Liver (tissue), 8 donors: ENCODE measurements at regions not wholly inside any gene's neighbourhood (a gene's known extent, or its start where the extent isn't known, plus 50 kb on each side); places are given as distances from the start of the nearest gene placed in this dataset.

Experiments
- DNase-seq: peaks from one replicate; pipeline ENCODE4 v3.0.0-alpha.2; 2017; ENCODE audit warnings: low spot score
- H3K27ac ChIP-seq, 2 donors: one replicate each; pipeline ENCODE4 v1.7.0; 2013; ENCODE audit warnings: inconsistent platforms in 2 of 2, low read length in 2 of 2, control low read depth in 1 of 2, low read depth in 1 of 2, mild to moderate bottlenecking in 1 of 2
- H3K27me3 ChIP-seq, 4 donors: one replicate each; pipeline versions ENCODE4 v1.6.1 to v1.7.0; 2013; ENCODE audit warnings: low read length in 3 of 4, inconsistent platforms in 1 of 4, mild to moderate bottlenecking in 1 of 4, moderate library complexity in 1 of 4; ENCODE audit not compliant: control insufficient read depth in 4 of 4, insufficient read depth in 4 of 4
- H3K36me3 ChIP-seq, 4 donors: one replicate each; pipeline versions ENCODE4 v1.6.1 to v1.7.0; 2013; ENCODE audit warnings: low read length in 3 of 4, mild to moderate bottlenecking in 3 of 4, low read depth in 1 of 4, moderate library complexity in 1 of 4; ENCODE audit not compliant: control insufficient read depth in 4 of 4, insufficient read depth in 3 of 4
- H3K4me1 ChIP-seq, 4 donors: one replicate each; pipeline versions ENCODE4 v1.6.1 to v1.7.0; 2013; ENCODE audit warnings: low read length in 3 of 4, mild to moderate bottlenecking in 3 of 4, moderate library complexity in 1 of 4; ENCODE audit not compliant: control insufficient read depth in 4 of 4, insufficient read depth in 4 of 4
- H3K4me3 ChIP-seq, 3 donors: one replicate each; pipeline versions ENCODE4 v1.6.1 to v1.7.0; 2013; ENCODE audit warnings: low read length in 3 of 3, control low read depth in 1 of 3, low read depth in 1 of 3, mild to moderate bottlenecking in 1 of 3
- H3K9ac ChIP-seq, 2 donors: one replicate each; pipeline ENCODE4 v1.7.0; 2013; ENCODE audit warnings: low read length in 2 of 2, mild to moderate bottlenecking in 2 of 2, moderate library complexity in 2 of 2, control low read depth in 1 of 2, low read depth in 1 of 2
- H3K9me3 ChIP-seq, 4 donors: one replicate each; pipeline versions ENCODE4 v1.6.1 to v1.7.0; 2013; ENCODE audit warnings: low read length in 3 of 4; ENCODE audit not compliant: control insufficient read depth in 4 of 4
- ATF3 ChIP-seq: IDR thresholded peaks from 2 replicates; pipeline ENCODE4 v1.6.1; 2016; ENCODE audit warnings: antibody characterized with exemption
- CTCF ChIP-seq: fragments of 150-350 bp; IDR thresholded peaks from 2 replicates; pipeline ENCODE4 v1.5.1; 2017; ENCODE audit warnings: improper control_type of control experiment, low read depth, low read length; ENCODE audit not compliant: missing input control
- EGR1 ChIP-seq, 2 donors: IDR thresholded peaks; 2 replicates each; pipeline ENCODE4 v1.6.1; 2016 to 2018; ENCODE audit warnings: antibody characterized with exemption in 2 of 2, low read depth in 2 of 2
- FOXA1 ChIP-seq: IDR thresholded peaks from 2 replicates; pipeline ENCODE4 v1.6.1; 2016; ENCODE audit warnings: antibody characterized with exemption
- FOXA2 ChIP-seq: IDR thresholded peaks from 2 replicates; pipeline ENCODE4 v1.6.1; 2016; ENCODE audit warnings: antibody characterized with exemption
- GABPA ChIP-seq, 2 donors: IDR thresholded peaks in 1 of 2; conservative IDR thresholded peaks in 1 of 2; 2 replicates each; pipeline ENCODE4 v1.6.1; 2016; ENCODE audit warnings: antibody characterized with exemption in 2 of 2, mild to moderate bottlenecking in 1 of 2, moderate library complexity in 1 of 2
- HNF4A ChIP-seq, 2 donors: conservative IDR thresholded peaks; 2 replicates each; pipeline ENCODE4 v1.6.1; 2016; ENCODE audit warnings: antibody characterized with exemption in 2 of 2, mild to moderate bottlenecking in 2 of 2
- HNF4G ChIP-seq: IDR thresholded peaks from 2 replicates; pipeline ENCODE4 v1.6.1; 2016; ENCODE audit warnings: antibody characterized with exemption
- JUND ChIP-seq, 2 donors: IDR thresholded peaks; 2 replicates each; pipeline ENCODE4 v1.6.1; 2016; ENCODE audit warnings: antibody characterized with exemption in 2 of 2
- NR2F2 ChIP-seq: IDR thresholded peaks from 2 replicates; pipeline ENCODE4 v1.6.1; 2016; ENCODE audit warnings: antibody characterized with exemption
- RAD21 ChIP-seq, 2 donors: IDR thresholded peaks; 2 replicates each; pipeline ENCODE4 v1.6.1; 2016; ENCODE audit warnings: antibody characterized with exemption in 2 of 2, mild to moderate bottlenecking in 2 of 2
- REST ChIP-seq: IDR thresholded peaks from 2 replicates; pipeline ENCODE4 v1.6.1; 2016; ENCODE audit warnings: antibody characterized with exemption, mild to moderate bottlenecking
- RXRA ChIP-seq, 2 donors: IDR thresholded peaks; 2 replicates each; pipeline ENCODE4 v1.6.1; 2017 to 2018; ENCODE audit warnings: antibody characterized with exemption in 2 of 2, mild to moderate bottlenecking in 1 of 2
- SP1 ChIP-seq: IDR thresholded peaks from 2 replicates; pipeline ENCODE4 v1.6.1; 2018; ENCODE audit warnings: antibody characterized with exemption, mild to moderate bottlenecking
- TAF1 ChIP-seq: conservative IDR thresholded peaks from 2 replicates; pipeline ENCODE4 v1.6.1; 2016; ENCODE audit warnings: antibody characterized with exemption, mild to moderate bottlenecking
- YY1 ChIP-seq: IDR thresholded peaks from 2 replicates; pipeline ENCODE4 v1.6.1; 2016; ENCODE audit warnings: antibody characterized with exemption, mild to moderate bottlenecking
- ZBTB33 ChIP-seq: IDR thresholded peaks from 2 replicates; pipeline ENCODE4 v1.6.1; 2016; ENCODE audit warnings: antibody characterized with exemption
- WGBS: extraction: QIAGEN DNeasy Blood & Tissue Kit; methylation state at CpG from one replicate; pipeline ENCODE4 v1.1.7; 2013; 5-methylcytosine and 5-hydroxymethylcytosine counted together
- TF ChIP-seq, protein P1 (sequence below): IDR thresholded peaks from 2 replicates; pipeline ENCODE4 v1.6.1; 2016; ENCODE audit warnings: antibody characterized with exemption
- donor health status: healthy.
- donor health status: healthy.
- donor health status: healthy.
- donor health status: healthy.
- donor health status: healthy.

DNA sequence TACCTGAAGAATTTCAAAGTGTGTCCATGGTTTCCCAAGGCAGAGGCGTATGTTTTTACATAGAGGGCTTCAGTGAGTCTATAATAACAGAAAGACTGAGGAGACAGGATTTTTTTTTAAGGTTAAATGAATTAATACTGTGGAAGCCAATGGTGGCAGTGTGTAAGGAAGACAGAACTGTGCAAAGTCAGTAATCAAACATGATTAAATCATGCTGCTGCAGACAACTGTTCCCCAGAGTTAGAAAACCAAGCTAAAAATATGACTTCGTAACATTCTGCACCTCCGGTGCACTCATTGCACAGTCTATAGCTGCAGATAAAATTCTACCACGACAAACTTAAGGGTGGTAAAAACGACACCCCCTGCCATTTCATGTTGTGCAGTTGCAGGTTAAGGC is 309.6 kb upstream of the TRIB2 start:
- no peak for DNase-seq
- H3K4me1 ChIP-seq: no peaks in the 10 kb centered on the region
- H3K4me3 ChIP-seq: no peak overlapping the region
- no peaks in the 10 kb centered on the region for H3K36me3 ChIP-seq
- no peak overlapping the region for H3K27ac ChIP-seq
- peaks cover 0 to 3% (median 2%) of the 10 kb centered on the region in 4 donors for H3K9me3 ChIP-seq
- TF ChIP-seq JUND (IDR thresholded peaks at IDR 0.05): no peak
- no peak for TF ChIP-seq HNF4A (conservative IDR thresholded peaks at IDR 0.05)
- no peak for TF ChIP-seq SP1
- no peak for TF ChIP-seq NR2F2
- no peak for TF ChIP-seq REST
- no peak for TF ChIP-seq ATF3
- no peak for TF ChIP-seq YY1
- TF ChIP-seq GABPA (IDR thresholded peaks at IDR 0.05 in 1 of 2, conservative IDR thresholded peaks at IDR 0.05 in 1 of 2): no peak
- no peak for TF ChIP-seq ZBTB33
- TF ChIP-seq TAF1: no peak
- TF ChIP-seq RXRA (IDR thresholded peaks at IDR 0.05): no peak
- TF ChIP-seq, protein P1, sequence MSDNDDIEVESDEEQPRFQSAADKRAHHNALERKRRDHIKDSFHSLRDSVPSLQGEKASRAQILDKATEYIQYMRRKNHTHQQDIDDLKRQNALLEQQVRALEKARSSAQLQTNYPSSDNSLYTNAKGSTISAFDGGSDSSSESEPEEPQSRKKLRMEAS: no peak
- TF ChIP-seq RAD21 (IDR thresholded peaks at IDR 0.05): no peak
- no peak for TF ChIP-seq CTCF
- TF ChIP-seq FOXA2: no peak
- TF ChIP-seq EGR1 (IDR thresholded peaks at IDR 0.05; ENCODE audit: low read depth in 2 of 2): no peak
- no peak for TF ChIP-seq FOXA1
- TF ChIP-seq HNF4G: no peak
- H3K27me3 ChIP-seq: no peaks in the 10 kb centered on the region
- WGBS: 84% methylated on average over 5 of the region's 5 CpGs
- no peak overlapping the region for H3K9ac ChIP-seq

GRCh38 chr2:12412898-12413305 is 303.8 kb upstream of the TRIB2 start:
- H3K27me3 ChIP-seq: no peaks in the 10 kb centered on the region
- H3K9ac ChIP-seq: no peak overlapping the region
- no peak overlapping the region for H3K4me3 ChIP-seq
- H3K27ac ChIP-seq: no peak overlapping the region
- H3K36me3 ChIP-seq: no peaks in the 10 kb centered on the region
- peaks cover 0 to 3% (median 2%) of the 10 kb centered on the region in 4 donors for H3K9me3 ChIP-seq
- H3K4me1 ChIP-seq: no peaks in the 10 kb centered on the region
- no peak for DNase-seq
- no peak for TF ChIP-seq ZBTB33
- TF ChIP-seq SP1: no peak
- no peak for TF ChIP-seq EGR1 (IDR thresholded peaks at IDR 0.05; ENCODE audit: low read depth in 2 of 2)
- TF ChIP-seq GABPA (IDR thresholded peaks at IDR 0.05 in 1 of 2, conservative IDR thresholded peaks at IDR 0.05 in 1 of 2): no peak
- no peak for TF ChIP-seq CTCF
- TF ChIP-seq RAD21 (IDR thresholded peaks at IDR 0.05): no peak
- TF ChIP-seq HNF4G: no peak
- no peak for TF ChIP-seq TAF1
- TF ChIP-seq FOXA2: no peak
- TF ChIP-seq JUND (IDR thresholded peaks at IDR 0.05): no peak
- TF ChIP-seq FOXA1: no peak
- TF ChIP-seq, protein P1: no peak
- WGBS: 51% methylated on average over 3 of the region's 3 CpGs
